H9 (cell line): ENCODE measurements at regions not wholly inside any gene's neighbourhood (a gene's known extent, or its start where the extent isn't known, plus 50 kb on each side); places are given as distances from the start of the nearest gene placed in this dataset.

ENCODE experiments used
- DNase-seq: peaks from one replicate; pipeline ENCODE4 v3.0.0-alpha.2; 2017
- H2AFZ ChIP-seq: one replicate; pipeline ENCODE4 v1.6.1; 2013; ENCODE audit warnings: mild to moderate bottlenecking, low read length, control low read depth, moderate library complexity
- H2AK5ac ChIP-seq: 2 replicates; pipeline ENCODE4 v1.6.1; 2013; ENCODE audit warnings: low read length, control low read depth, mixed read lengths; ENCODE audit not compliant: insufficient read length
- H2BK120ac ChIP-seq: one replicate; pipeline ENCODE4 v1.6.1; 2013; ENCODE audit warnings: low read depth, mild to moderate bottlenecking, low read length, control low read depth, inconsistent platforms; ENCODE audit not compliant: poor library complexity, severe bottlenecking
- H2BK12ac ChIP-seq: 2 replicates; pipeline ENCODE4 v1.6.1; 2013; ENCODE audit warnings: low read length, control low read depth, mixed read lengths, low read depth; ENCODE audit not compliant: insufficient read length
- H2BK15ac ChIP-seq: 2 replicates; pipeline ENCODE4 v1.6.1; 2013; ENCODE audit warnings: low read depth, low read length, control low read depth
- H2BK20ac ChIP-seq: one replicate; pipeline ENCODE4 v1.6.1; 2013; ENCODE audit warnings: low read depth, mild to moderate bottlenecking, low read length, control low read depth, inconsistent platforms; ENCODE audit not compliant: poor library complexity, severe bottlenecking
- H2BK5ac ChIP-seq: 2 replicates; pipeline ENCODE4 v1.6.1; 2013; ENCODE audit warnings: low read length, control low read depth, mixed read lengths; ENCODE audit not compliant: insufficient read length
- H3K14ac ChIP-seq: 2 replicates; pipeline ENCODE4 v1.6.1; 2013; ENCODE audit warnings: low read length, control low read depth; ENCODE audit not compliant: insufficient read depth
- H3K18ac ChIP-seq: 2 replicates; pipeline ENCODE4 v1.6.1; 2013; ENCODE audit warnings: low read depth, mild to moderate bottlenecking, mixed read lengths, low read length, control low read depth; ENCODE audit not compliant: insufficient read length
- H3K23ac ChIP-seq: 2 replicates; pipeline ENCODE4 v1.6.1; 2013; ENCODE audit warnings: low read length, control low read depth, mixed read lengths, low read depth; ENCODE audit not compliant: insufficient read length
- H3K23me2 ChIP-seq: 2 replicates; pipeline ENCODE4 v1.6.1; 2013; ENCODE audit warnings: low read depth, mild to moderate bottlenecking, mixed read lengths, low read length, control low read depth; ENCODE audit not compliant: insufficient read length, poor library complexity, severe bottlenecking
- H3K27ac ChIP-seq: 2 replicates; pipeline ENCODE4 v1.5.1; 2013; ENCODE audit warnings: low read length, control low read depth, mixed read lengths, low read depth; ENCODE audit not compliant: insufficient read length
- H3K27me3 ChIP-seq: 2 replicates; pipeline ENCODE4 v1.6.1; 2013; ENCODE audit warnings: low read length, control low read depth, inconsistent platforms; ENCODE audit not compliant: insufficient read depth
- H3K4ac ChIP-seq: 2 replicates; pipeline ENCODE4 v1.6.1; 2013; ENCODE audit warnings: low read depth, mild to moderate bottlenecking, control low read depth, inconsistent platforms, low read length, moderate library complexity
- H3K4me1 ChIP-seq: 2 replicates; pipeline ENCODE4 v1.6.1; 2013; ENCODE audit warnings: low read length, control low read depth, inconsistent platforms; ENCODE audit not compliant: insufficient read depth
- H3K4me2 ChIP-seq: 2 replicates; pipeline ENCODE4 v1.6.1; 2013; ENCODE audit warnings: low read length, control low read depth, mixed read lengths; ENCODE audit not compliant: insufficient read length, insufficient read depth
- H3K56ac ChIP-seq: 2 replicates; pipeline ENCODE4 v1.6.1; 2013; ENCODE audit warnings: low read depth, mild to moderate bottlenecking, mixed read lengths, low read length, control low read depth; ENCODE audit not compliant: insufficient read length
- H3K79me1 ChIP-seq: 2 replicates; pipeline ENCODE4 v1.6.1; 2013; ENCODE audit warnings: low read depth, mild to moderate bottlenecking, moderate library complexity, low read length, control low read depth, inconsistent platforms; ENCODE audit not compliant: insufficient read depth, poor library complexity, severe bottlenecking
- H3K79me2 ChIP-seq: 2 replicates; pipeline ENCODE4 v1.6.1; 2013; ENCODE audit warnings: low read length, control low read depth, inconsistent platforms; ENCODE audit not compliant: insufficient read depth
- H3K9ac ChIP-seq: 2 replicates; pipeline ENCODE4 v1.6.1; 2013; ENCODE audit warnings: low read length, control low read depth, mixed read lengths; ENCODE audit not compliant: insufficient read length; ENCODE audit errors: extremely low read depth
- H3K9me3 ChIP-seq: one replicate; pipeline ENCODE4 v1.6.1; 2013; ENCODE audit warnings: low read depth, low read length, inconsistent platforms; ENCODE audit not compliant: control insufficient read depth
- H3T11ph ChIP-seq: one replicate; pipeline ENCODE4 v1.6.1; 2013; ENCODE audit warnings: mild to moderate bottlenecking, low read length, control low read depth, inconsistent platforms
- H4K20me1 ChIP-seq: one replicate; pipeline ENCODE4 v1.6.1; 2013; ENCODE audit not compliant: control insufficient read depth, insufficient read length, insufficient read depth
- H4K5ac ChIP-seq: 2 replicates; pipeline ENCODE4 v1.6.1; 2013; ENCODE audit warnings: low read depth, mild to moderate bottlenecking, mixed read lengths, low read length, control low read depth; ENCODE audit not compliant: insufficient read length
- H4K8ac ChIP-seq: replicated peaks from 2 replicates; pipeline ENCODE4 v1.6.1; 2013; ENCODE audit warnings: low read length, control low read depth, mixed read lengths, low read depth; ENCODE audit not compliant: insufficient read length
- H4K91ac ChIP-seq: 2 replicates; pipeline ENCODE4 v1.6.1; 2013; ENCODE audit warnings: low read depth, mild to moderate bottlenecking, moderate library complexity, mixed read lengths, low read length, control low read depth; ENCODE audit not compliant: insufficient read length
- H3K27ac Mint-ChIP-seq, 3 experiments: 2 replicates in 2 of 3; 3 replicates in 1 of 3; pipeline ENCODE4 v1.8.0; 2020 to 2021; ENCODE audit warnings: mixed read lengths in 3 of 3, mild to moderate bottlenecking in 1 of 3, moderate library complexity in 1 of 3
- H3K27me3 Mint-ChIP-seq: 2 replicates; pipeline ENCODE4 v1.8.0; 2021; ENCODE audit warnings: low read depth, mild to moderate bottlenecking, moderate library complexity, mixed read lengths
- H3K36me3 Mint-ChIP-seq, 3 experiments: 2 replicates in 2 of 3; 3 replicates in 1 of 3; pipeline ENCODE4 v1.8.0; 2020 to 2021; ENCODE audit warnings: low read depth in 3 of 3, mixed read lengths in 3 of 3; ENCODE audit not compliant: insufficient read depth in 1 of 3
- H3K4me1 Mint-ChIP-seq, 2 experiments: 2 replicates each; pipeline ENCODE4 v1.8.0; 2020; ENCODE audit warnings: mixed read lengths in 2 of 2
- H3K4me3 Mint-ChIP-seq, 2 experiments: 2 replicates in 1 of 2; 3 replicates in 1 of 2; pipeline ENCODE4 v1.8.0; 2020 to 2021; ENCODE audit warnings: mild to moderate bottlenecking in 2 of 2, mixed read lengths in 2 of 2, moderate library complexity in 1 of 2
- H3K9me3 Mint-ChIP-seq, 2 experiments: 2 replicates in 1 of 2; 3 replicates in 1 of 2; pipeline ENCODE4 v1.8.0; 2020; ENCODE audit warnings: mild to moderate bottlenecking in 2 of 2, mixed read lengths in 2 of 2, moderate library complexity in 1 of 2
- WGBS: extraction: QIAGEN DNeasy Blood & Tissue Kit; methylation state at CpG from one replicate; pipeline ENCODE4 v1.1.7; 2013; ENCODE audit warnings: missing lambda C conversion rate, low lambda C conversion rate, mixed read lengths; ENCODE audit not compliant: insufficient read length; ENCODE audit errors: extremely low coverage; 5-methylcytosine and 5-hydroxymethylcytosine counted together
- TF ChIP-seq, protein P1 (sequence below): fragments of 200-600 bp; sonication (generic); conservative IDR thresholded peaks from 3 replicates; pipeline ENCODE4 v1.8.0; 2021; ENCODE audit warnings: antibody characterized with exemption, mild to moderate bottlenecking

GRCh38 chr7:25710959-25711358, 441.0 kb upstream of the NFE2L3 start:
- no peaks in the 10 kb centered on the region for H3K27me3 ChIP-seq
- H2AFZ ChIP-seq: no peak overlapping the region
- H2BK12ac ChIP-seq: no peak overlapping the region
- H3K79me1 ChIP-seq: no peaks in the 10 kb centered on the region
- H3K56ac ChIP-seq: no peak overlapping the region
- peaks cover 0 to 4% (median 3%) of the 10 kb centered on the region in 3 experiments; a peak in 1 of 7 replicates for H3K36me3 Mint-ChIP-seq
- no peaks in the 10 kb centered on the region for H3K79me2 ChIP-seq
- no peak overlapping the region for H3K4ac ChIP-seq
- H3K23me2 ChIP-seq: no peaks in the 10 kb centered on the region
- H4K20me1 ChIP-seq: no peaks in the 10 kb centered on the region
- no peak overlapping the region for H2AK5ac ChIP-seq
- no peak overlapping the region for H3K9ac ChIP-seq
- H2BK120ac ChIP-seq: no peak overlapping the region
- H3K4me2 ChIP-seq: no peak overlapping the region
- no peak overlapping the region for H3K23ac ChIP-seq
- no peak overlapping the region for H3K4me3 Mint-ChIP-seq
- no peak for DNase-seq
- no peak overlapping the region for H4K5ac ChIP-seq
- peaks cover 2% of the 10 kb centered on the region; the same call in 1 of the 2 replicates for H3K27me3 Mint-ChIP-seq
- H3K14ac ChIP-seq: no peak overlapping the region
- no peak overlapping the region for H3K27ac Mint-ChIP-seq
- no peak overlapping the region for H3T11ph ChIP-seq
- H3K4me1 Mint-ChIP-seq: peaks cover 16 to 21% of the 10 kb centered on the region in 2 experiments
- TF ChIP-seq, protein P1, sequence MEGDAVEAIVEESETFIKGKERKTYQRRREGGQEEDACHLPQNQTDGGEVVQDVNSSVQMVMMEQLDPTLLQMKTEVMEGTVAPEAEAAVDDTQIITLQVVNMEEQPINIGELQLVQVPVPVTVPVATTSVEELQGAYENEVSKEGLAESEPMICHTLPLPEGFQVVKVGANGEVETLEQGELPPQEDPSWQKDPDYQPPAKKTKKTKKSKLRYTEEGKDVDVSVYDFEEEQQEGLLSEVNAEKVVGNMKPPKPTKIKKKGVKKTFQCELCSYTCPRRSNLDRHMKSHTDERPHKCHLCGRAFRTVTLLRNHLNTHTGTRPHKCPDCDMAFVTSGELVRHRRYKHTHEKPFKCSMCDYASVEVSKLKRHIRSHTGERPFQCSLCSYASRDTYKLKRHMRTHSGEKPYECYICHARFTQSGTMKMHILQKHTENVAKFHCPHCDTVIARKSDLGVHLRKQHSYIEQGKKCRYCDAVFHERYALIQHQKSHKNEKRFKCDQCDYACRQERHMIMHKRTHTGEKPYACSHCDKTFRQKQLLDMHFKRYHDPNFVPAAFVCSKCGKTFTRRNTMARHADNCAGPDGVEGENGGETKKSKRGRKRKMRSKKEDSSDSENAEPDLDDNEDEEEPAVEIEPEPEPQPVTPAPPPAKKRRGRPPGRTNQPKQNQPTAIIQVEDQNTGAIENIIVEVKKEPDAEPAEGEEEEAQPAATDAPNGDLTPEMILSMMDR: no peak
- no CpG with 5 or more reads among the region's 1 CpG for WGBS
- no peak overlapping the region for H3K18ac ChIP-seq
- no peak overlapping the region for H4K91ac ChIP-seq
- H2BK15ac ChIP-seq: no peak overlapping the region
- no peak overlapping the region for H4K8ac ChIP-seq
- H3K27ac ChIP-seq: no peak overlapping the region
- no peaks in the 10 kb centered on the region; a peak in 3 of 5 replicates for H3K9me3 Mint-ChIP-seq
- H3K9me3 ChIP-seq: peaks cover 5% of the 10 kb centered on the region
- 0 out of 2 replicates have a peak, but pooled peaks cover 2% of the 10 kb centered on the region for H3K4me1 ChIP-seq
- no peak overlapping the region for H2BK20ac ChIP-seq
- H2BK5ac ChIP-seq: no peak overlapping the region
